ENCODE measurements at regions not wholly inside any gene's neighbourhood (a gene's known extent, or its start where the extent isn't known, plus 50 kb on each side); places are given as distances from the start of the nearest gene placed in this dataset.

DNA sequence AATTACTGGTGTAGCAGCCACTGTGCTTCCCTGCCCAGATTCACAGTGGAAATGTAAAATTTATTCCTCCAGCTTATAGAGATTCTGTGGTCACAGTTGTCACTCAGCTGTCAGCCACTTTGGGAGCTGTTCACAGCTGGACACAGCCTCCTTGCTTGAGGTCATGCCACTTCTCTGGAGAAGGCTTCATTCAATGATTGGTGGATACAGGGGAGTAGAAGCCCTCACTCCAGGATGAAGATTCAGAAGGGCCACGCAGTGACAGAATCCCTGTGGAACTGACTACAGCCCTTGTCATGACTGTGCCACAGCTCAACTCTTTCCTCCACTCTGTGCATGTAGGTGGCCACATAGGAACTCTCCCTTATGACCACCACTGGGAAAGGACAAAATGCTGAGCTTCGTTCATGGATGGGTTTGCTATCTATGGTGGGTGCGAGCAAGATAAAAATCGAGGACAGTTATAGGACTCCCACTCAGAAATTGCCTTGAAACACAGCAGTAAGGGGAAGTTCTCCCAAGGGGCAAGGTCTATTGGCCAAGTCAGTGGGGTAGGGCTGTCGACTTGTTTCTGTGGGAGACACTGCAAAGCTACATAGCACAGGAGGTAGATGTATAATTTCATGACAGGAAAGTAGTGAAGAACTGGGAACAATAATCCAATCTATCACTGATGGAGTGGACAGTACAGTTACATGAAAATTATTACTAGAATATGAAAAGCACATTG is 98.7 kb downstream of the CCNA1 start:
- TF ChIP-seq POLR2A (IDR thresholded peaks at IDR 0.05): no peak
- TF ChIP-seq CTCF (IDR thresholded peaks at IDR 0.05): no peak
- TF ChIP-seq POLR2AphosphoS5 (IDR thresholded peaks at IDR 0.05): no peak
- TF ChIP-seq EP300 (IDR thresholded peaks at IDR 0.05): no peak

Data from stomach (tissue), 4 donors.